ENCODE measurements at regions not wholly inside any gene's neighbourhood (a gene's known extent, or its start where the extent isn't known, plus 50 kb on each side); places are given as distances from the start of the nearest gene placed in this dataset.

- Histone ChIP-seq H3K4me2 (ENCODE audit: low read length) (no peak overlapping the region), H2AFZ (ENCODE audit: low read depth, low read length) (no peak overlapping the region), H3K27me3 (ENCODE audit: low read depth, low read length) (no peaks in the 10 kb centered on the region), H4K20me1 (ENCODE audit: insufficient read depth, low read length) (no peaks in the 10 kb centered on the region), H3K79me2 (ENCODE audit: low read length) (no peaks in the 10 kb centered on the region), H3K9me3 (ENCODE audit: insufficient read depth, low read length) (no peaks in the 10 kb centered on the region), H3K9ac (ENCODE audit: low read length) (no peak overlapping the region), H3K4me1 (ENCODE audit: low read length) (no peaks in the 10 kb centered on the region), H3K4me3 (ENCODE audit: low read length) (no peak overlapping the region), H3K27ac (ENCODE audit: low read length) (no peak overlapping the region), H3K36me3 (replicated peaks; ENCODE audit: low read depth, low read length) (no peaks in the 10 kb centered on the region)
- no peak for TF ChIP-seq CTCF (IDR thresholded peaks at IDR 0.05; ENCODE audit: low read depth, low read length)
- no peak for TF ChIP-seq EZH2phosphoT487 (IDR thresholded peaks at IDR 0.05; ENCODE audit: low read depth)
Measured at GRCh38 chrX:22396408-22396807, 123.7 kb downstream of the CBLL2 start.

GRCh38 chrX:22397566-22397965 lies 124.9 kb downstream of the CBLL2 start:
- no peaks in the 10 kb centered on the region for H4K20me1 ChIP-seq (ENCODE audit: insufficient read depth, low read length)
- H2AFZ ChIP-seq (ENCODE audit: low read depth, low read length): no peak overlapping the region
- H3K27ac ChIP-seq (ENCODE audit: low read length): no peak overlapping the region
- H3K9me3 ChIP-seq (ENCODE audit: insufficient read depth, low read length): no peaks in the 10 kb centered on the region
- H3K27me3 ChIP-seq (ENCODE audit: low read depth, low read length): no peaks in the 10 kb centered on the region
- no peaks in the 10 kb centered on the region for H3K79me2 ChIP-seq (ENCODE audit: low read length)
- H3K9ac ChIP-seq (ENCODE audit: low read length): no peak overlapping the region
- no peak overlapping the region for H3K4me2 ChIP-seq (ENCODE audit: low read length)
- no peaks in the 10 kb centered on the region for H3K4me1 ChIP-seq (ENCODE audit: low read length)
- TF ChIP-seq EZH2phosphoT487 (IDR thresholded peaks at IDR 0.05; ENCODE audit: low read depth) (no peak), CTCF (IDR thresholded peaks at IDR 0.05; ENCODE audit: low read depth, low read length) (no peak)
- no peaks in the 10 kb centered on the region for H3K36me3 ChIP-seq (replicated peaks; ENCODE audit: low read depth, low read length)
- H3K4me3 ChIP-seq (ENCODE audit: low read length): no peak overlapping the region

GRCh38 chrX:22399437-22400192 lies 126.9 kb downstream of the CBLL2 start:
- H3K27me3 ChIP-seq (ENCODE audit: low read depth, low read length): no peaks in the 10 kb centered on the region
- H3K4me3 ChIP-seq (ENCODE audit: low read length): no peak overlapping the region
- no peak overlapping the region for H3K4me2 ChIP-seq (ENCODE audit: low read length)
- H3K36me3 ChIP-seq (replicated peaks; ENCODE audit: low read depth, low read length): no peaks in the 10 kb centered on the region
- H3K4me1 ChIP-seq (ENCODE audit: low read length): no peaks in the 10 kb centered on the region
- no peak overlapping the region for H2AFZ ChIP-seq (ENCODE audit: low read depth, low read length)
- no peak overlapping the region for H3K9ac ChIP-seq (ENCODE audit: low read length)
- H3K27ac ChIP-seq (ENCODE audit: low read length): no peak overlapping the region
- no peaks in the 10 kb centered on the region for H3K79me2 ChIP-seq (ENCODE audit: low read length)
- H4K20me1 ChIP-seq (ENCODE audit: insufficient read depth, low read length): no peaks in the 10 kb centered on the region
- no peak for TF ChIP-seq EZH2phosphoT487 (IDR thresholded peaks at IDR 0.05; ENCODE audit: low read depth)
- TF ChIP-seq CTCF (IDR thresholded peaks at IDR 0.05; ENCODE audit: low read depth, low read length): no peak
- no peaks in the 10 kb centered on the region for H3K9me3 ChIP-seq (ENCODE audit: insufficient read depth, low read length)

- Histone ChIP-seq H4K20me1 (ENCODE audit: insufficient read depth, low read length) (no peaks in the 10 kb centered on the region), H2AFZ (ENCODE audit: low read depth, low read length) (no peak overlapping the region), H3K27me3 (ENCODE audit: low read depth, low read length) (no peaks in the 10 kb centered on the region), H3K9ac (ENCODE audit: low read length) (no peak overlapping the region), H3K36me3 (replicated peaks; ENCODE audit: low read depth, low read length) (no peaks in the 10 kb centered on the region), H3K4me2 (ENCODE audit: low read length) (no peak overlapping the region), H3K79me2 (ENCODE audit: low read length) (no peaks in the 10 kb centered on the region), H3K4me3 (ENCODE audit: low read length) (no peak overlapping the region), H3K27ac (ENCODE audit: low read length) (no peak overlapping the region), H3K9me3 (ENCODE audit: insufficient read depth, low read length) (no peaks in the 10 kb centered on the region), H3K4me1 (ENCODE audit: low read length) (no peaks in the 10 kb centered on the region)
- TF ChIP-seq CTCF (IDR thresholded peaks at IDR 0.05; ENCODE audit: low read depth, low read length) (no peak), EZH2phosphoT487 (IDR thresholded peaks at IDR 0.05; ENCODE audit: low read depth) (no peak)
Measured at GRCh38 chrX:22404297-22404696, 131.6 kb downstream of the CBLL2 start.
